Mesodermal cell (in vitro differentiated cells): ENCODE measurements at regions not wholly inside any gene's neighbourhood (a gene's known extent, or its start where the extent isn't known, plus 50 kb on each side); places are given as distances from the start of the nearest gene placed in this dataset.

Experiments
- H3K27ac ChIP-seq: 2 replicates; pipeline ENCODE4 v1.7.0; 2013; ENCODE audit warnings: mild to moderate bottlenecking, low read depth, low read length, moderate library complexity; ENCODE audit not compliant: severe bottlenecking
- H3K36me3 ChIP-seq: 2 replicates; pipeline ENCODE4 v1.7.1; 2013; ENCODE audit warnings: mild to moderate bottlenecking, low read length, moderate library complexity; ENCODE audit not compliant: control insufficient read depth, insufficient read depth
- H3K4me1 ChIP-seq: one replicate; pipeline ENCODE4 v1.7.1; 2013; ENCODE audit warnings: mild to moderate bottlenecking, low read length; ENCODE audit not compliant: insufficient read depth, control insufficient read depth, poor library complexity, severe bottlenecking
- H3K4me3 ChIP-seq: 2 replicates; pipeline ENCODE4 v1.7.0; 2013; ENCODE audit warnings: low read length, control low read depth, mild to moderate bottlenecking; ENCODE audit not compliant: insufficient read depth, poor library complexity, severe bottlenecking; ENCODE audit errors: extremely low read depth
- H3K9me3 ChIP-seq: 2 replicates; pipeline ENCODE4 v1.7.1; 2013; ENCODE audit warnings: mild to moderate bottlenecking, low read length, moderate library complexity; ENCODE audit not compliant: control insufficient read depth
- WGBS, 2 experiments: methylation state at CpG; one replicate each; pipeline ENCODE4 v1.1.5; 2013; ENCODE audit warnings: missing lambda C conversion rate in 2 of 2; ENCODE audit not compliant: insufficient coverage in 2 of 2; 5-methylcytosine and 5-hydroxymethylcytosine counted together

DNA sequence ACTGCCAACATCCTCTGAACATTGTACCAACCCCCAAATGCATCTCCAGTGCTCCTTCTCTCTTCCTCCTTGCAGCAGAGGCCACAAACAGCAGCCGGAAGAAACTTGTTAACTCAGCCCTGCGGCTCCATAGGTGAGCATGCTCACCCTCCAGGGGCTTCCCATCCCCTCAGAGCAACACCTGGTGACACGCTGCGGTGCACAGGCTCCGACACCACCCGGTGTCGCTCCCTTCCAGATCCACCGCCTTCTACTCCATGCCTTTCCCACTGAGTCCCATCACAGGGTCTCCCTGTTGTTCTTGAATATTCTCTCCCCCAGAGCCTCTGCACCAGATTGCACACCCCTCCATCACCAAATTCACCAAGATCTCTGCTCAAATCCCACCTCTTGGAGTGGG lies 171.5 kb upstream of the FHL2 start:
- no peaks in the 10 kb centered on the region for H3K9me3 ChIP-seq
- no peak overlapping the region for H3K4me3 ChIP-seq
- H3K36me3 ChIP-seq: no peaks in the 10 kb centered on the region
- 93 to 95% methylated on average over 8 of the region's 8 CpGs for WGBS, 2 experiments
- no peaks in the 10 kb centered on the region for H3K4me1 ChIP-seq
- no peak overlapping the region for H3K27ac ChIP-seq

GRCh38 chr2:105569606-105570005 lies 170.8 kb upstream of the FHL2 start:
- H3K9me3 ChIP-seq: no peaks in the 10 kb centered on the region
- WGBS, 2 experiments: 81 to 93% methylated on average over 6 of the region's 6 CpGs
- no peak overlapping the region for H3K4me3 ChIP-seq
- H3K4me1 ChIP-seq: no peaks in the 10 kb centered on the region
- H3K36me3 ChIP-seq: no peaks in the 10 kb centered on the region
- no peak overlapping the region for H3K27ac ChIP-seq

DNA sequence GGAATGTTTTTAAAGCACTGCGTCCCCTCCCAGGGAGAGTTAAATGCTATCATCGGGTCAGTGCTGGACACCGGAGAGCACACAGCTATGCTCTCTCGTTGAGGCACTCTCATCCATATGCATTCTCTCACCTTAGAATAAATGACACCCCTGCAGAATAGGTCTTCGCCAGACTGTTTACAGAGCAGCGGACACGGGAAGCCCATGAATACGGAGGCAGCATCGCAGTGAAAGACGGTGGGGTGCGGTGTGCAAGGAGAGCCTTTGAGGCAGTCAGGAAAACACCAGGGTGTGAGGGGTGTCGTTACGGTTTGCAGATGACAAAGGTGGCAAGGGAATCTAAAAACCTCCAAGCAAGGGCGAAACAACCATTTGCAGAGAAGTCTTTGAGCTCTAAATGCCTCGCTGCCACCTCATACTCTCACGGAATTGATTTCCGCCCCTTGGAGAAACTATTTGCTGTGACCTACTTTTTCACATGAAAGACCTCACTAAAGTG lies 169.2 kb upstream of the FHL2 start:
- 86 to 92% methylated on average over 11 to 15 of the region's 17 CpGs for WGBS, 2 experiments
- H3K36me3 ChIP-seq: no peaks in the 10 kb centered on the region

GRCh38 chr2:105563000-105563719 lies 164.3 kb upstream of the FHL2 start:
- 78 to 83% methylated on average over 8 of the region's 8 CpGs for WGBS, 2 experiments
- H3K27ac ChIP-seq: no peak overlapping the region
- H3K36me3 ChIP-seq: no peaks in the 10 kb centered on the region
- H3K4me1 ChIP-seq: no peaks in the 10 kb centered on the region
- H3K4me3 ChIP-seq: no peak overlapping the region
- H3K9me3 ChIP-seq: no peaks in the 10 kb centered on the region

More for the DNA sequence above, 169.2 kb upstream of the FHL2 start:
- H3K9me3 ChIP-seq: no peaks in the 10 kb centered on the region
- H3K4me3 ChIP-seq: no peak overlapping the region
- no peak overlapping the region for H3K27ac ChIP-seq
- no peaks in the 10 kb centered on the region for H3K4me1 ChIP-seq

GRCh38 chr2:105561401-105561800 lies 162.6 kb upstream of the FHL2 start:
- H3K4me3 ChIP-seq: no peak overlapping the region
- no peaks in the 10 kb centered on the region for H3K36me3 ChIP-seq
- no peaks in the 10 kb centered on the region for H3K9me3 ChIP-seq
- no peak overlapping the region for H3K27ac ChIP-seq
- 80% methylated on average over 4 to 6 of the region's 9 CpGs for WGBS, 2 experiments
- H3K4me1 ChIP-seq: no peaks in the 10 kb centered on the region

DNA sequence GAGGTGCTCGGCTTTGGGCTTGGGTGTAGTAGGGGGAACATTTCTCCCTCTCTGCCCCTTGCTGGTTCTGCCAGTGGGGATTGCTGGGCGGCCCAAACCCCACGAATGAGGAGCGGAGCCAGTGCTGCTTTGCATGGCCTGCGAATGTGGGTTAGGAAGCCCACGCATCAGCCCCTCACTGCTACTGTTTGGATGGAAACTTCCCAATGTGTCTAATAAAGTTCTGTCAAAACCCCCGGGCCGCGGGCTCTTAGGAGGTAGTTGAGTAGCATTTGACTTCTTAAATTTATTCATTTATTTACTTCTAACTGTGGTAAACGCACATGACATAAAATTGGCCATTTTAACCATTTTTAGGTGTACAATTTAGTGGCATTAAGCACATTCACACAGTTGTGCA lies 161.3 kb upstream of the FHL2 start:
- WGBS, 2 experiments: 74 to 85% methylated on average over 2 of the region's 10 CpGs
- Histone ChIP-seq H3K9me3 (no peaks in the 10 kb centered on the region), H3K4me3 (no peak overlapping the region), H3K27ac (no peak overlapping the region), H3K4me1 (no peaks in the 10 kb centered on the region), H3K36me3 (no peaks in the 10 kb centered on the region)

GRCh38 chr2:105557021-105557920 lies 158.4 kb upstream of the FHL2 start:
- H3K27ac ChIP-seq: no peak overlapping the region
- WGBS, 2 experiments: 91 to 97% methylated on average over 6 to 9 of the region's 12 CpGs
- H3K4me1 ChIP-seq: peaks cover 4% of the 10 kb centered on the region
- H3K4me3 ChIP-seq: no peak overlapping the region
- H3K36me3 ChIP-seq: no peaks in the 10 kb centered on the region
- H3K9me3 ChIP-seq: no peaks in the 10 kb centered on the region

- no CpG with 5 or more reads among the region's 3 CpGs for WGBS, 2 experiments
- no peaks in the 10 kb centered on the region for H3K36me3 ChIP-seq
- H3K27ac ChIP-seq: no peak overlapping the region
Observed at GRCh38 chr2:105556366-105556765, 157.5 kb upstream of the FHL2 start.

DNA sequence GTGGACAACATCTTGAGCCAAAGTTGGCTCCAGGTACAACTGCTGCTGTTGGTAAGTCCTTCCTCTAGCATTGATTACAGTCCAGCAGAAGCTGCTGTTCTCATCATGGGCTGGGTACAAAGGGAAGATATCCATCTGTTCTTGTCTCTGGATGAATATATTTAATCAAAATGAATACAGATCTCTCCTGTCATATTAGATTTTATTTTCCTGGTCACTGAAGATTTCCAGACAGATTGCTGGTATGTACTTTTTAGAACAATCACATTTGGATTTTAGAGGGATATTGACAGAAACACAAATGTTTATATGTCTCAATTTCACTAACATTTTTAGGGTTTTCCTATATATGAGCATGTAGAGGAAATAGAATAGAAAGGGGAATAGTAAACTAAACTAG lies 155.4 kb upstream of the FHL2 start:
- Histone ChIP-seq H3K9me3 (no peaks in the 10 kb centered on the region), H3K4me1 (peaks cover 4% of the 10 kb centered on the region), H3K27ac (no peak overlapping the region), H3K4me3 (no peak overlapping the region), H3K36me3 (no peaks in the 10 kb centered on the region)

More at GRCh38 chr2:105556366-105556765, 157.5 kb upstream of the FHL2 start:
- Histone ChIP-seq H3K4me1 (peaks cover 4% of the 10 kb centered on the region), H3K9me3 (no peaks in the 10 kb centered on the region), H3K4me3 (no peak overlapping the region)

GRCh38 chr2:105553538-105554196 lies 154.8 kb upstream of the FHL2 start:
- H3K27ac ChIP-seq: no peak overlapping the region
- 79 to 89% methylated on average over 8 of the region's 9 CpGs for WGBS, 2 experiments
- peaks cover 4% of the 10 kb centered on the region for H3K4me1 ChIP-seq

More at GRCh38 chr2:105553538-105554196, 154.8 kb upstream of the FHL2 start:
- H3K36me3 ChIP-seq: no peaks in the 10 kb centered on the region
- H3K9me3 ChIP-seq: no peaks in the 10 kb centered on the region
- no peak overlapping the region for H3K4me3 ChIP-seq
